ENCODE measurements at regions not wholly inside any gene's neighbourhood (a gene's known extent, or its start where the extent isn't known, plus 50 kb on each side); places are given as distances from the start of the nearest gene placed in this dataset.

GRCh38 chr6:69622230-69622629 is 174.6 kb downstream of the LMBRD1 start:
- Histone ChIP-seq H3K14ac (ENCODE audit: insufficient read depth, low read length) (no peak overlapping the region), H2BK15ac (ENCODE audit: low read depth, low read length) (no peak overlapping the region), H2AK5ac (ENCODE audit: insufficient read length, low read length) (no peak overlapping the region), H2BK20ac (ENCODE audit: low read depth, low read length, poor library complexity, severe bottlenecking) (no peak overlapping the region), H2BK120ac (ENCODE audit: low read depth, low read length, poor library complexity, severe bottlenecking) (no peak overlapping the region), H3K23me2 (ENCODE audit: insufficient read length, low read depth, low read length, poor library complexity, severe bottlenecking) (no peaks in the 10 kb centered on the region), H3K27me3 (ENCODE audit: insufficient read depth, low read length) (no peaks in the 10 kb centered on the region), H4K8ac (replicated peaks; ENCODE audit: insufficient read length, low read depth, low read length) (no peak overlapping the region), H3K9me3 (ENCODE audit: control insufficient read depth, low read depth, low read length) (no peaks in the 10 kb centered on the region), H3K27ac (ENCODE audit: insufficient read length, low read depth, low read length) (no peak overlapping the region), H4K5ac (ENCODE audit: insufficient read length, low read depth, low read length) (no peak overlapping the region), H3K4me1 (ENCODE audit: insufficient read depth, low read length) (peaks cover 3% of the 10 kb centered on the region; the same call in 1 of the 2 replicates), H3K9ac (ENCODE audit: extremely low read depth, insufficient read length, low read length) (no peak overlapping the region), H3K56ac (ENCODE audit: insufficient read length, low read depth, low read length) (no peak overlapping the region), H2BK12ac (ENCODE audit: insufficient read length, low read depth, low read length) (no peak overlapping the region), H3K23ac (ENCODE audit: insufficient read length, low read depth, low read length) (no peak overlapping the region), H3K4me2 (ENCODE audit: insufficient read depth, insufficient read length, low read length) (no peak overlapping the region), H3T11ph (ENCODE audit: low read length) (no peak overlapping the region), H2BK5ac (ENCODE audit: insufficient read length, low read length) (no peak overlapping the region), H3K79me1 (ENCODE audit: insufficient read depth, low read depth, low read length, poor library complexity, severe bottlenecking) (no peaks in the 10 kb centered on the region), H2AFZ (ENCODE audit: low read length) (no peak overlapping the region), H3K18ac (ENCODE audit: insufficient read length, low read depth, low read length) (no peak overlapping the region), H4K91ac (ENCODE audit: insufficient read length, low read depth, low read length) (no peak overlapping the region), H3K4ac (ENCODE audit: low read depth, low read length) (no peak overlapping the region), H3K79me2 (ENCODE audit: insufficient read depth, low read length) (no peaks in the 10 kb centered on the region), H4K20me1 (ENCODE audit: control insufficient read depth, insufficient read depth, insufficient read length) (no peaks in the 10 kb centered on the region)
- no peak overlapping the region for H3K4me3 Mint-ChIP-seq
- no peaks in the 10 kb centered on the region for H3K9me3 Mint-ChIP-seq
- H3K4me1 Mint-ChIP-seq, result peaks cover 16 to 35% of the 10 kb centered on the region in 2 experiments
- no peaks in the 10 kb centered on the region; a peak in 2 of 7 replicates for H3K36me3 Mint-ChIP-seq (ENCODE audit: insufficient read depth in 1 of 3, low read depth in 3 of 3)
- DNase-seq, result no peak
- H3K27me3 Mint-ChIP-seq (ENCODE audit: low read depth), result no peaks in the 10 kb centered on the region
- TF ChIP-seq, protein P1, sequence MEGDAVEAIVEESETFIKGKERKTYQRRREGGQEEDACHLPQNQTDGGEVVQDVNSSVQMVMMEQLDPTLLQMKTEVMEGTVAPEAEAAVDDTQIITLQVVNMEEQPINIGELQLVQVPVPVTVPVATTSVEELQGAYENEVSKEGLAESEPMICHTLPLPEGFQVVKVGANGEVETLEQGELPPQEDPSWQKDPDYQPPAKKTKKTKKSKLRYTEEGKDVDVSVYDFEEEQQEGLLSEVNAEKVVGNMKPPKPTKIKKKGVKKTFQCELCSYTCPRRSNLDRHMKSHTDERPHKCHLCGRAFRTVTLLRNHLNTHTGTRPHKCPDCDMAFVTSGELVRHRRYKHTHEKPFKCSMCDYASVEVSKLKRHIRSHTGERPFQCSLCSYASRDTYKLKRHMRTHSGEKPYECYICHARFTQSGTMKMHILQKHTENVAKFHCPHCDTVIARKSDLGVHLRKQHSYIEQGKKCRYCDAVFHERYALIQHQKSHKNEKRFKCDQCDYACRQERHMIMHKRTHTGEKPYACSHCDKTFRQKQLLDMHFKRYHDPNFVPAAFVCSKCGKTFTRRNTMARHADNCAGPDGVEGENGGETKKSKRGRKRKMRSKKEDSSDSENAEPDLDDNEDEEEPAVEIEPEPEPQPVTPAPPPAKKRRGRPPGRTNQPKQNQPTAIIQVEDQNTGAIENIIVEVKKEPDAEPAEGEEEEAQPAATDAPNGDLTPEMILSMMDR (conservative IDR thresholded peaks at IDR 0.05), result no peak
- peak overlapping the region in 2 of 3 experiments; percentile 84 to 87; a peak in 3 of 7 replicates for H3K27ac Mint-ChIP-seq
- no CpG with 5 or more reads among the region's 3 CpGs for WGBS (ENCODE audit: extremely low coverage, insufficient read length, low lambda C conversion rate)

All from H9 (cell line).